H1 (cell line): ENCODE measurements at regions not wholly inside any gene's neighbourhood (a gene's known extent, or its start where the extent isn't known, plus 50 kb on each side); places are given as distances from the start of the nearest gene placed in this dataset.

Experiments used
- CTCF ChIA-PET: fragments of 300-600 bp; sonication (Branson Sonifier 250); formaldehyde crosslinking; loops from one replicate; lab custom pipeline; 2021; ENCODE audit not compliant: partially characterized antibody; lab: Charles Lee
- POLR2A ChIA-PET: fragments of 300-600 bp; sonication (Branson Sonifier 250); formaldehyde crosslinking; loops from one replicate; lab custom pipeline; 2021; ENCODE audit warnings: inconsistent platforms; ENCODE audit not compliant: partially characterized antibody; lab: Charles Lee
- DNase-seq, 2 experiments: peaks; one replicate each; pipeline versions ENCODE4 v3.0.0 to v3.0.0-alpha.2; 2010 to 2022; ENCODE audit warnings: low spot score in 2 of 2, low read depth in 1 of 2, mixed read lengths in 1 of 2
- FAIRE-seq: peaks from 2 replicates; lab custom pipeline; 2011; peaks lifted over from hg19 to GRCh38; lab: Jason Lieb, UNC
- H2AFZ ChIP-seq: 2 replicates; pipeline ENCODE4 v1.8.1; 2012; ENCODE audit warnings: low read length, inconsistent platforms
- H2AK5ac ChIP-seq: 2 replicates; pipeline ENCODE4 v1.6.1; 2013; ENCODE audit warnings: low read depth, low read length
- H2BK120ac ChIP-seq: replicated peaks from 2 replicates; pipeline ENCODE3; 2013; ENCODE audit warnings: low read depth, low read length, inconsistent platforms
- H2BK12ac ChIP-seq: 2 replicates; pipeline ENCODE4 v1.6.1; 2013; ENCODE audit warnings: low read depth, low read length
- H2BK15ac ChIP-seq: 2 replicates; pipeline ENCODE4 v1.6.1; 2013; ENCODE audit warnings: low read length
- H2BK20ac ChIP-seq: 2 replicates; pipeline ENCODE4 v1.6.1; 2013; ENCODE audit warnings: low read length
- H2BK5ac ChIP-seq: 2 replicates; pipeline ENCODE4 v1.6.1; 2013; ENCODE audit warnings: low read depth, low read length
- H3K14ac ChIP-seq: 2 replicates; pipeline ENCODE4 v1.6.1; 2013; ENCODE audit warnings: inconsistent platforms; ENCODE audit not compliant: insufficient read length
- H3K18ac ChIP-seq: 2 replicates; pipeline ENCODE4 v1.6.1; 2013; ENCODE audit warnings: low read length; ENCODE audit errors: extremely low read depth
- H3K23ac ChIP-seq: 2 replicates; pipeline ENCODE4 v1.6.1; 2013; ENCODE audit warnings: inconsistent platforms; ENCODE audit not compliant: insufficient read length
- H3K23me2 ChIP-seq: 2 replicates; pipeline ENCODE4 v1.6.1; 2013; ENCODE audit warnings: low read depth, low read length
- H3K27ac ChIP-seq: 2 replicates; pipeline ENCODE4 v1.6.1; 2011; ENCODE audit warnings: low read depth, low read length, inconsistent platforms
- H3K27me3 ChIP-seq, 4 experiments: replicated peaks in 1 of 4; 1 replicate in 1 of 4; 2 replicates in 3 of 4; pipeline versions ENCODE4 v1.6.1 to v1.8.1; 2011 to 2013; ENCODE audit warnings: low read length in 3 of 4, mild to moderate bottlenecking in 3 of 4, inconsistent platforms in 2 of 4, mixed read lengths in 2 of 4, moderate library complexity in 1 of 4; ENCODE audit not compliant: control insufficient read depth in 3 of 4, insufficient read depth in 3 of 4; ENCODE audit errors: extremely low read depth in 1 of 4
- H3K36me3 ChIP-seq, 4 experiments: 2 replicates each; pipeline versions ENCODE4 v1.6.1 to v1.8.1; 2011 to 2013; ENCODE audit warnings: mild to moderate bottlenecking in 4 of 4, low read length in 3 of 4, moderate library complexity in 2 of 4, control low read depth in 1 of 4, inconsistent platforms in 1 of 4; ENCODE audit not compliant: insufficient read depth in 4 of 4, control insufficient read depth in 2 of 4
- H3K4ac ChIP-seq: replicated peaks from 2 replicates; pipeline ENCODE3; 2013; ENCODE audit warnings: low read length, low read depth, mixed read lengths, inconsistent platforms; ENCODE audit not compliant: insufficient read length
- H3K4me1 ChIP-seq, 4 experiments: replicated peaks in 1 of 4; 1 replicate in 1 of 4; 2 replicates in 3 of 4; pipeline versions ENCODE4 v1.6.1 to v1.8.1; 2011 to 2013; ENCODE audit warnings: low read length in 3 of 4, inconsistent platforms in 2 of 4, mixed read lengths in 1 of 4; ENCODE audit not compliant: insufficient read depth in 4 of 4, control insufficient read depth in 3 of 4
- H3K4me2 ChIP-seq, 2 experiments: 2 replicates each; pipeline versions ENCODE4 v1.6.1 to v1.8.1; 2011 to 2013; ENCODE audit warnings: low read depth in 2 of 2, low read length in 2 of 2, control low read depth in 1 of 2, inconsistent platforms in 1 of 2, mild to moderate bottlenecking in 1 of 2; ENCODE audit not compliant: insufficient read depth in 1 of 2
- H3K4me3 ChIP-seq, 4 experiments: fragments of 200-600, 300-600 bp in 1 of 4; sonication (generic), shearing (Covaris generic), sonication (Bioruptor Twin) in 1 of 4; 2 replicates each; pipeline versions ENCODE4 v1.5.1 to v1.8.1; 2011 to 2016; ENCODE audit warnings: low read length in 4 of 4, low read depth in 3 of 4, control low read depth in 2 of 4, inconsistent platforms in 2 of 4, mild to moderate bottlenecking in 2 of 4, mixed read lengths in 1 of 4, moderate library complexity in 1 of 4; ENCODE audit not compliant: insufficient read depth in 2 of 4; ENCODE audit errors: extremely low read depth in 1 of 4
- H3K56ac ChIP-seq: replicated peaks from 2 replicates; pipeline ENCODE3; 2013; ENCODE audit warnings: low read depth, mild to moderate bottlenecking, mixed read lengths, low read length, inconsistent platforms; ENCODE audit not compliant: insufficient read length
- H3K79me1 ChIP-seq: 2 replicates; pipeline ENCODE4 v1.6.1; 2013; ENCODE audit warnings: low read depth, low read length, control low read depth
- H3K79me2 ChIP-seq, 2 experiments: 2 replicates each; pipeline versions ENCODE4 v1.6.1 to v1.8.1; 2012 to 2013; ENCODE audit warnings: low read length in 2 of 2, mild to moderate bottlenecking in 2 of 2, inconsistent platforms in 1 of 2; ENCODE audit not compliant: insufficient read depth in 2 of 2, control insufficient read depth in 1 of 2
- H3K9ac ChIP-seq, 4 experiments: replicated peaks in 1 of 4; 1 replicate in 1 of 4; 2 replicates in 3 of 4; pipeline versions ENCODE4 v1.6.1 to v1.8.1; 2011 to 2013; ENCODE audit warnings: low read depth in 3 of 4, low read length in 3 of 4, control low read depth in 2 of 4, mild to moderate bottlenecking in 2 of 4, moderate library complexity in 2 of 4, inconsistent platforms in 1 of 4; ENCODE audit errors: extremely low read depth in 1 of 4
- H3K9me3 ChIP-seq, 2 experiments: 2 replicates each; pipeline versions ENCODE4 v1.6.1 to v1.8.1; 2012 to 2013; ENCODE audit warnings: mild to moderate bottlenecking in 2 of 2, moderate library complexity in 2 of 2, control low read depth in 1 of 2, inconsistent platforms in 1 of 2, low read depth in 1 of 2, low read length in 1 of 2, mixed read lengths in 1 of 2; ENCODE audit not compliant: insufficient read depth in 2 of 2
- H4K20me1 ChIP-seq, 2 experiments: replicated peaks in 1 of 2; 2 replicates each; pipeline versions ENCODE3 to v1.8.1; 2011 to 2013; ENCODE audit warnings: inconsistent platforms in 2 of 2, low read length in 2 of 2, mild to moderate bottlenecking in 1 of 2; ENCODE audit not compliant: insufficient read depth in 2 of 2, control insufficient read depth in 1 of 2
- H4K5ac ChIP-seq: 2 replicates; pipeline ENCODE4 v1.6.1; 2013; ENCODE audit warnings: low read length, low read depth, mixed read lengths, inconsistent platforms; ENCODE audit not compliant: insufficient read length
- H4K8ac ChIP-seq: 2 replicates; pipeline ENCODE4 v1.8.0; 2013; ENCODE audit warnings: mild to moderate bottlenecking, moderate library complexity, low read length, inconsistent platforms; ENCODE audit not compliant: insufficient read depth; ENCODE audit errors: extremely low read depth
- H4K91ac ChIP-seq: replicated peaks from 2 replicates; pipeline ENCODE3; 2013; ENCODE audit warnings: low read length, mixed read lengths, inconsistent platforms; ENCODE audit not compliant: insufficient read length
- BACH1 ChIP-seq: IDR thresholded peaks from 2 replicates; pipeline ENCODE4 v1.6.1; 2012; ENCODE audit warnings: low read length, improper control_type of control experiment
- BRCA1 ChIP-seq: IDR thresholded peaks from 2 replicates; pipeline ENCODE4 v1.6.1; 2012; ENCODE audit warnings: low read depth, low read length, improper control_type of control experiment
- CHD1 ChIP-seq: IDR thresholded peaks from 2 replicates; pipeline ENCODE4 v1.6.1; 2012; ENCODE audit warnings: low read depth, low read length, improper control_type of control experiment
- CHD2 ChIP-seq: IDR thresholded peaks from 2 replicates; pipeline ENCODE4 v1.6.1; 2012; ENCODE audit warnings: low read length, improper control_type of control experiment
- HDAC6 ChIP-seq: IDR thresholded peaks from one replicate; pipeline ENCODE4 v1.7.1; 2012; ENCODE audit warnings: low read depth, mild to moderate bottlenecking, inconsistent platforms, low read length, moderate library complexity
- KDM4A ChIP-seq: IDR thresholded peaks from one replicate; pipeline ENCODE4 v1.7.1; 2012; ENCODE audit warnings: low read depth, mild to moderate bottlenecking, moderate library complexity, low read length, inconsistent platforms; ENCODE audit not compliant: severe bottlenecking
- NANOG ChIP-seq: IDR thresholded peaks from 2 replicates; pipeline ENCODE4 v1.6.1; 2011; ENCODE audit warnings: low read length, low read depth, mild to moderate bottlenecking, inconsistent platforms; ENCODE audit not compliant: insufficient read depth, poor library complexity, severe bottlenecking
- POLR2AphosphoS5 ChIP-seq: IDR thresholded peaks from 2 replicates; pipeline ENCODE4 v1.6.1; 2011; ENCODE audit warnings: low read depth, low read length
- POU5F1 ChIP-seq: IDR thresholded peaks from 2 replicates; pipeline ENCODE4 v1.6.1; 2011; ENCODE audit warnings: low read depth, mild to moderate bottlenecking, low read length, moderate library complexity
- RFX5 ChIP-seq: IDR thresholded peaks from 2 replicates; pipeline ENCODE4 v1.6.1; 2011; ENCODE audit warnings: low read depth, low read length, improper control_type of control experiment, borderline replicate concordance
- SAP30 ChIP-seq: fragments of 300-600 bp; sonication (generic); IDR thresholded peaks from 2 replicates; pipeline ENCODE4 v1.7.1; 2012; ENCODE audit warnings: low read length, moderate library complexity, mild to moderate bottlenecking, inconsistent platforms; ENCODE audit not compliant: insufficient read depth, insufficient replicate concordance
- SUZ12 ChIP-seq: fragments of 200-600 bp; sonication (generic); IDR thresholded peaks from 2 replicates; pipeline ENCODE4 v1.6.1; 2012; ENCODE audit warnings: mild to moderate bottlenecking, inconsistent platforms, low read length, moderate library complexity, mixed read lengths
- ZNF274 ChIP-seq: IDR thresholded peaks from 2 replicates; pipeline ENCODE4 v1.7.0; 2012; ENCODE audit warnings: low read length, borderline replicate concordance; ENCODE audit errors: extremely low read depth
- WGBS, 2 experiments: shearing (Covaris generic) in 1 of 2; methylation state at CpG; one replicate each; pipeline versions ENCODE4 v1.1.6 to v1.1.7; 2013 to 2015; ENCODE audit warnings: low lambda C conversion rate in 2 of 2, mixed read lengths in 2 of 2, inconsistent platforms in 1 of 2, low coverage in 1 of 2, missing lambda C conversion rate in 1 of 2; ENCODE audit not compliant: insufficient replicate concordance in 2 of 2, insufficient coverage in 1 of 2, insufficient read length in 1 of 2; ENCODE audit errors: extremely low coverage in 1 of 2, missing lambda C conversion rate in 1 of 2; 5-methylcytosine and 5-hydroxymethylcytosine counted together
- TF ChIP-seq, protein P1 (sequence below): IDR thresholded peaks from 2 replicates; pipeline ENCODE4 v1.6.1; 2012; ENCODE audit warnings: inconsistent platforms

GRCh38 chr12:30458453-30458852 is 237.2 kb downstream of the IPO8 start:
- H4K91ac ChIP-seq: no peak overlapping the region
- no peak overlapping the region for H3K56ac ChIP-seq
- H3K4me2 ChIP-seq: no peak overlapping the region
- H2AFZ ChIP-seq: no peak overlapping the region
- H3K23me2 ChIP-seq: no peaks in the 10 kb centered on the region
- TF ChIP-seq RFX5 (no peak), POU5F1 (no peak), KDM4A (no peak), BRCA1 (no peak), NANOG (no peak), BACH1 (no peak), CHD1 (no peak), SAP30 (no peak), ZNF274 (no peak), HDAC6 (no peak), CHD2 (no peak), SUZ12 (no peak), POLR2AphosphoS5 (no peak)
- TF ChIP-seq, protein P1, sequence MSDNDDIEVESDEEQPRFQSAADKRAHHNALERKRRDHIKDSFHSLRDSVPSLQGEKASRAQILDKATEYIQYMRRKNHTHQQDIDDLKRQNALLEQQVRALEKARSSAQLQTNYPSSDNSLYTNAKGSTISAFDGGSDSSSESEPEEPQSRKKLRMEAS: no peak
- no peak overlapping the region for H3K9ac ChIP-seq
- no peaks in the 10 kb centered on the region for H3K79me2 ChIP-seq
- H3K18ac ChIP-seq: no peak overlapping the region
- no peak overlapping the region for H4K8ac ChIP-seq
- no peak overlapping the region for H3K4me3 ChIP-seq
- DNase-seq: no peak
- H3K27me3 ChIP-seq: no peaks in the 10 kb centered on the region
- no peak overlapping the region for H4K5ac ChIP-seq
- H2AK5ac ChIP-seq: no peak overlapping the region
- no peaks in the 10 kb centered on the region for H3K79me1 ChIP-seq
- H4K20me1 ChIP-seq: no peaks in the 10 kb centered on the region
- 92% methylated on average over 3 of the region's 3 CpGs; no CpG with 5 or more reads in 1 of the 2 experiments for WGBS, 2 experiments
- no peaks in the 10 kb centered on the region for H3K36me3 ChIP-seq
- ChIA-PET POLR2A (interaction anchor here (0.6 kb wide), 1 partner anchor 576 kb away, joined by 4 read pairs; no protein-coding TSS in a partner anchor), CTCF (interaction anchor here (0.6 to 6.3 kb wide), 11 partner anchors 9 to 396 kb away, joined by 3 to 37 read pairs (median 3); partner anchors contain the start of gene IPO8)
- H3K9me3 ChIP-seq: 0 out of 4 replicates have a peak, but pooled peaks cover 0 to 2% of the 10 kb centered on the region in 2 experiments
- peaks cover 0 to 4% (median 0%) of the 10 kb centered on the region in 4 experiments; a peak in 1 of 7 replicates for H3K4me1 ChIP-seq
- no peak overlapping the region for H2BK15ac ChIP-seq
- H3K4ac ChIP-seq: no peak overlapping the region
- no peak overlapping the region for H3K27ac ChIP-seq
- no peak overlapping the region for H2BK12ac ChIP-seq
- no peak overlapping the region for H2BK20ac ChIP-seq
- no peak overlapping the region for H2BK5ac ChIP-seq
- no peak overlapping the region for H2BK120ac ChIP-seq
- FAIRE-seq: no peak
- no peak overlapping the region for H3K14ac ChIP-seq
- no peak overlapping the region for H3K23ac ChIP-seq
